HG03558 (cell line): ENCODE measurements at regions not wholly inside any gene's neighbourhood (a gene's known extent, or its start where the extent isn't known, plus 50 kb on each side); places are given as distances from the start of the nearest gene placed in this dataset.
"Not testable (repeated sequence)": the region's sequence is repeated elsewhere in the genome, so short reads cannot be mapped to it uniquely, and the experiment has no call there.

Experiments used
- ATAC-seq: cut with Tn5 transposase; IDR thresholded peaks from one replicate; pipeline ENCODE4 v1.9.1; 2021; ENCODE audit warnings: moderate number of reproducible peaks; ENCODE audit not compliant: unreplicated experiment; ENCODE audit errors: extremely low read depth

GRCh38 chrX:79511799-79512198, 144.7 kb upstream of the ITM2A start:
- ATAC-seq = no peak

GRCh38 chrX:79506001-79506400, 138.9 kb upstream of the ITM2A start:
- no peak for ATAC-seq

GRCh38 chrX:79482686-79483085, 115.6 kb upstream of the ITM2A start:
- no peak for ATAC-seq

- ATAC-seq = no peak
Observed at GRCh38 chrX:79477691-79478090, 110.6 kb upstream of the ITM2A start.

GRCh38 chrX:79466636-79467035, 99.5 kb upstream of the ITM2A start:
- ATAC-seq = no peak

GRCh38 chrX:79462458-79462857, 95.3 kb upstream of the ITM2A start:
- no peak for ATAC-seq

GRCh38 chrX:79456593-79456992, 89.5 kb upstream of the ITM2A start:
- not testable (repeated sequence) for ATAC-seq

GRCh38 chrX:79452881-79453280, 85.7 kb upstream of the ITM2A start:
- no peak for ATAC-seq

- no peak for ATAC-seq
Observed at GRCh38 chrX:79444694-79445210, 77.6 kb upstream of the ITM2A start.

GRCh38 chrX:79443121-79443520, 76.0 kb upstream of the ITM2A start:
- ATAC-seq = no peak

- ATAC-seq = no peak
Observed at GRCh38 chrX:79440336-79440735, 73.2 kb upstream of the ITM2A start.
